D721Med (cell line): ENCODE measurements at regions not wholly inside any gene's neighbourhood (a gene's known extent, or its start where the extent isn't known, plus 50 kb on each side); places are given as distances from the start of the nearest gene placed in this dataset.

Source experiments
- DNase-seq: peaks from one replicate; pipeline ENCODE4 v3.0.0; 2011; ENCODE audit warnings: low spot score; ENCODE audit not compliant: insufficient read length
- FAIRE-seq: peaks from 2 replicates; lab custom pipeline; 2011; peaks lifted over from hg19 to GRCh38; lab: Jason Lieb, UNC
- CTCF ChIP-seq: IDR thresholded peaks from 2 replicates; pipeline ENCODE4 v1.5.1; 2012; ENCODE audit warnings: mild to moderate bottlenecking, control low read depth; ENCODE audit not compliant: insufficient read depth; ENCODE audit errors: missing control alignments

DNA sequence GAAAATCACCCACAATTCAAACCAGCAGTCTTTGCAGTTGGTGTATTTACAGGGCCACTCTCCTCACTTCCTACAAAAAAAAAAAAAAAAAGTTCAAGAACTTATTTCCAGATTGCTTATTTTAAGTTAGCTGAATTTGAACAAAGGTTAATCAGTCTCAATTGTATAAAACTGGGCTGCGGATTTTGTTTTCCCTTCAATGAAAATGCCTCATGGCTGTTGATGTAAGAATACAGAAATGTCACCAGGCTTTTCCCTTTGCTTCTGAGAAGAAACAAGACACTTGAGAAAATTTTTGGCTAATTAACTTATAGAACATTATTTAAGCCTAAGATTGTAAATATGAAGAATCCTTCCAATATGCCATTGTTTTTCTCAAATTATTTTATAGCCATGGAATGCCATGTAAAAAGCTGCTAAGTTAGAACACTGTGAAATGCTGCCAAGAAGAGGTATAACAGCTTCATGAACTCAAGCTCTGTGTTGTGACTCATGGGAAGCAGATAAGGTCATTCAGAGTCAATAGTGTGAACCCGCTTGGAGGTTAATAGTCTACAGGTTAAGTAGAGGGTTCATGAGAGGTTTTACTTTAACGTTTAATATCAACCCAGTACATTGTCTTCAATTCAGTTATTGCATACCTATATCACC is 84.3 kb upstream of the ABI3BP start:
- no peak for FAIRE-seq
- no peak for TF ChIP-seq CTCF
- DNase-seq = no peak

- FAIRE-seq (no peak), DNase-seq (no peak)
- TF ChIP-seq CTCF = no peak
These were observed 81.3 kb upstream of the ABI3BP start for GRCh38 chr3:101074518-101074917.

GRCh38 chr3:101072300-101072699 is 79.1 kb upstream of the ABI3BP start:
- no peak for TF ChIP-seq CTCF
- no peak for DNase-seq
- no peak for FAIRE-seq

- no peak for TF ChIP-seq CTCF
- DNase-seq (no peak), FAIRE-seq (no peak)
These were observed 77.5 kb upstream of the ABI3BP start for GRCh38 chr3:101070799-101071121.

GRCh38 chr3:101069901-101070798 is 76.9 kb upstream of the ABI3BP start:
- no peak for FAIRE-seq
- DNase-seq = no peak
- peak; percentile 64 for TF ChIP-seq CTCF

- no peak for TF ChIP-seq CTCF
- FAIRE-seq = no peak
- DNase-seq = no peak
These were observed 75.8 kb upstream of the ABI3BP start for GRCh38 chr3:101068876-101069606.

DNA sequence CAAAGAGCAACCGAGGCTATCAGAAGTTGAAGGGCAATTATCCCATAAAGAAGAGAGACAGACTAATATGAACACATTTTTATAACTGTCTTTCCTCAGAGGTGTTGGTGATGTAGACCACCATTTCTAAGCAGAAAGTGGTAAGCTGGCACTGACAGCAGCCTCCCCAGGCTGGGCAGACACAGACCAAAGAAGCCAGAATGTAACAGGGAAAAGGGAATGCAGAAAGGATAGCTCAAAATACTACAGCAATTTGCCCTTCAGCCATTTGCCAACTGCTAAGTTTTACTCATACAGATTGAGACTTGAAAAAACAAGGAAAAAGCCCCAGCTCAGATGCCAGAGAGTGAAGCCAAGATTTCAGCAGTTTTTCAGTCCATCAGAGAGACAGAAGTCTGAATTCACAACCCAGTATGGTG is 73.5 kb upstream of the ABI3BP start:
- FAIRE-seq (no peak), DNase-seq (no peak)
- TF ChIP-seq CTCF = no peak
